SK-N-SH (cell line): ENCODE measurements at regions not wholly inside any gene's neighbourhood (a gene's known extent, or its start where the extent isn't known, plus 50 kb on each side); places are given as distances from the start of the nearest gene placed in this dataset.

ENCODE experiments used
- CTCF ChIA-PET: fragments of 300-600, 350-600 bp; formaldehyde crosslinking; extraction: SDS; loops from one replicate; lab custom pipeline; 2021; lab: Yijun Ruan, JAX
- POLR2A ChIA-PET: fragments of 350-600 bp; sonication (Branson Sonifier 250); formaldehyde crosslinking; extraction: SDS; loops from one replicate; lab custom pipeline; 2020; ENCODE audit warnings: antibody characterized with exemption, inconsistent platforms; lab: Yijun Ruan, JAX
- DNase-seq: peaks from one replicate; pipeline ENCODE4 v3.0.0; 2012
- H2AFZ ChIP-seq: fragments of 200-600 bp; sonication (generic); 2 replicates; pipeline ENCODE4 v1.8.1; 2016; ENCODE audit warnings: antibody characterized with exemption, mild to moderate bottlenecking, low read depth
- H3F3A ChIP-seq: fragments of 200-600 bp; sonication (generic); replicated peaks from 2 replicates; pipeline ENCODE3; 2016; ENCODE audit warnings: antibody characterized with exemption, mild to moderate bottlenecking; ENCODE audit not compliant: insufficient read depth
- H3K27ac ChIP-seq, 2 experiments: fragments of 200-500 bp in 1 of 2; fragments of 200-600 bp in 1 of 2; sonication (Bioruptor generic) in 1 of 2; sonication (generic), shearing (Covaris generic) in 1 of 2; 2 replicates each; pipeline versions ENCODE4 v1.5.1 to v1.6.1; 2014 to 2016; ENCODE audit warnings: low read depth in 2 of 2, inconsistent platforms in 1 of 2, low read length in 1 of 2, mild to moderate bottlenecking in 1 of 2, mixed read lengths in 1 of 2
- H3K27me3 ChIP-seq: fragments of 200-600 bp; sonication (generic), shearing (Covaris generic); 2 replicates; pipeline ENCODE4 v1.6.1; 2016; ENCODE audit warnings: mixed run types; ENCODE audit not compliant: insufficient read depth
- H3K36me3 ChIP-seq, 2 experiments: fragments of 200-500 bp in 1 of 2; fragments of 200-600 bp in 1 of 2; sonication (Bioruptor generic) in 1 of 2; sonication (generic) in 1 of 2; replicated peaks in 1 of 2; 2 replicates each; pipeline versions ENCODE3 to v1.5.1; 2014 to 2016; ENCODE audit warnings: low read length in 1 of 2, mild to moderate bottlenecking in 1 of 2; ENCODE audit not compliant: insufficient read depth in 2 of 2, control insufficient read depth in 1 of 2
- H3K4me1 ChIP-seq, 2 experiments: fragments of 200-500 bp in 1 of 2; fragments of 200-600 bp in 1 of 2; sonication (Bioruptor generic) in 1 of 2; sonication (generic), shearing (Covaris generic) in 1 of 2; 2 replicates each; pipeline versions ENCODE4 v1.5.1 to v1.6.1; 2014 to 2016; ENCODE audit warnings: low read depth in 1 of 2, low read length in 1 of 2, mixed run types in 1 of 2; ENCODE audit not compliant: insufficient read depth in 2 of 2, control insufficient read depth in 1 of 2
- H3K4me2 ChIP-seq: fragments of 200-600 bp; sonication (generic), shearing (Covaris generic); 2 replicates; pipeline ENCODE4 v1.6.1; 2017; ENCODE audit warnings: mixed run types
- H3K4me3 ChIP-seq, 2 experiments: fragments of 200-500 bp in 1 of 2; fragments of 200-600 bp in 1 of 2; sonication (Bioruptor generic) in 1 of 2; sonication (generic), shearing (Covaris generic) in 1 of 2; 2 replicates each; pipeline versions ENCODE4 v1.5.1 to v1.8.1; 2014 to 2016; ENCODE audit warnings: low read depth in 2 of 2, inconsistent platforms in 1 of 2, low read length in 1 of 2, mild to moderate bottlenecking in 1 of 2, mixed read lengths in 1 of 2, moderate library complexity in 1 of 2
- H3K79me2 ChIP-seq: fragments of 200-600 bp; sonication (generic); 2 replicates; pipeline ENCODE4 v1.8.1; 2017; ENCODE audit warnings: mild to moderate bottlenecking; ENCODE audit not compliant: insufficient read depth
- H3K9ac ChIP-seq: fragments of 200-600 bp; sonication (generic); 2 replicates; pipeline ENCODE4 v1.6.1; 2017; ENCODE audit warnings: mixed run types
- H3K9me2 ChIP-seq: fragments of 200-600 bp; sonication (generic); 2 replicates; pipeline ENCODE4 v1.6.1; 2017; ENCODE audit warnings: mixed run types
- H3K9me3 ChIP-seq: fragments of 200-600 bp; sonication (generic); 2 replicates; pipeline ENCODE4 v1.6.1; 2017; ENCODE audit warnings: mixed run types, mild to moderate bottlenecking, moderate library complexity
- H4K20me1 ChIP-seq: fragments of 200-600 bp; sonication (generic); 2 replicates; pipeline ENCODE4 v1.6.1; 2017; ENCODE audit warnings: mild to moderate bottlenecking, mixed run types; ENCODE audit not compliant: insufficient read depth
- ELF1 ChIP-seq: IDR thresholded peaks from 2 replicates; pipeline ENCODE4 v1.4.0; 2012
- EP300 ChIP-seq, 2 experiments: IDR thresholded peaks; 2 replicates each; pipeline versions ENCODE4 v1.4.0 to v1.6.1; 2012; ENCODE audit warnings: borderline replicate concordance in 1 of 2, low read depth in 1 of 2, low read length in 1 of 2
- EZH2phosphoT487 ChIP-seq: fragments of 200-600 bp; sonication (generic); IDR thresholded peaks from 2 replicates; pipeline ENCODE4 v1.6.1; 2017; ENCODE audit warnings: low read depth, mixed run types, mild to moderate bottlenecking, antibody characterized with exemption, moderate library complexity, borderline replicate concordance
- FOXJ3 ChIP-seq: sonication (generic); formaldehyde crosslinking; IDR thresholded peaks from 2 replicates; pipeline ENCODE4 v1.5.1; 2020; ENCODE audit warnings: mild to moderate bottlenecking, missing genetic modification reagents
- FOXM1 ChIP-seq: IDR thresholded peaks from 2 replicates; pipeline ENCODE4 v1.4.0; 2012; ENCODE audit warnings: low read depth, mild to moderate bottlenecking
- GATA2 ChIP-seq: sonication (generic); formaldehyde crosslinking; IDR thresholded peaks from 2 replicates; pipeline ENCODE4 v1.5.0; 2020; ENCODE audit warnings: mild to moderate bottlenecking, missing genetic modification reagents
- JUND ChIP-seq: IDR thresholded peaks from 2 replicates; pipeline ENCODE4 v1.4.0; 2012
- MAX ChIP-seq: IDR thresholded peaks from 2 replicates; pipeline ENCODE4 v1.4.0; 2012; ENCODE audit warnings: low read depth
- MEF2A ChIP-seq: IDR thresholded peaks from 2 replicates; pipeline ENCODE4 v1.4.0; 2012; ENCODE audit warnings: low read depth, borderline replicate concordance
- NFIC ChIP-seq: IDR thresholded peaks from 2 replicates; pipeline ENCODE4 v1.4.0; 2012; ENCODE audit warnings: borderline replicate concordance
- NRF1 ChIP-seq: IDR thresholded peaks from 2 replicates; pipeline ENCODE4 v1.6.1; 2012; ENCODE audit warnings: low read depth, mild to moderate bottlenecking, low read length
- RAD21 ChIP-seq: IDR thresholded peaks from 2 replicates; pipeline ENCODE4 v1.6.1; 2012; ENCODE audit warnings: mild to moderate bottlenecking, low read length
- RFX5 ChIP-seq: IDR thresholded peaks from 2 replicates; pipeline ENCODE4 v1.6.1; 2012; ENCODE audit warnings: mild to moderate bottlenecking, improper control_type of control experiment, low read length
- TCF12 ChIP-seq: IDR thresholded peaks from 2 replicates; pipeline ENCODE4 v1.4.0; 2012
- TEAD4 ChIP-seq: IDR thresholded peaks from 2 replicates; pipeline ENCODE4 v1.4.0; 2012; ENCODE audit warnings: mild to moderate bottlenecking, borderline replicate concordance; ENCODE audit not compliant: insufficient read depth
- USF1 ChIP-seq: IDR thresholded peaks from 2 replicates; pipeline ENCODE4 v1.4.0; 2012; ENCODE audit warnings: low read depth, borderline replicate concordance
- YY1 ChIP-seq: IDR thresholded peaks from 2 replicates; pipeline ENCODE4 v1.4.0; 2012; ENCODE audit warnings: low read depth, mild to moderate bottlenecking
- ZBTB33 ChIP-seq: IDR thresholded peaks from 2 replicates; pipeline ENCODE4 v1.4.0; 2012; ENCODE audit warnings: low read depth, borderline replicate concordance
- TF ChIP-seq, protein P1 (sequence below): fragments of 150-350 bp; IDR thresholded peaks from 2 replicates; pipeline ENCODE4 v1.6.1; 2017; ENCODE audit warnings: antibody characterized with exemption, low read length, low read depth, borderline replicate concordance

GRCh38 chr12:60874091-60874490 lies 1278.3 kb downstream of the SLC16A7 start:
- H3K79me2 ChIP-seq = no peaks in the 10 kb centered on the region
- H2AFZ ChIP-seq = no peak overlapping the region
- no peaks in the 10 kb centered on the region for H3K27me3 ChIP-seq
- DNase-seq = no peak
- no peaks in the 10 kb centered on the region for H4K20me1 ChIP-seq
- H3K4me2 ChIP-seq = no peak overlapping the region
- H3K4me3 ChIP-seq = no peak overlapping the region
- POLR2A ChIA-PET = no interaction called here
- no peaks in the 10 kb centered on the region for H3F3A ChIP-seq
- H3K9ac ChIP-seq = no peak overlapping the region
- CTCF ChIA-PET = interaction anchor here (1.3 kb wide), 1 partner anchor 24 kb away, joined by 4 read pairs; no protein-coding TSS in a partner anchor
- no peak overlapping the region for H3K27ac ChIP-seq
- no peaks in the 10 kb centered on the region for H3K4me1 ChIP-seq
- no peaks in the 10 kb centered on the region for H3K9me2 ChIP-seq
- no peaks in the 10 kb centered on the region for H3K9me3 ChIP-seq
- TF ChIP-seq ZBTB33 (no peak), EP300 (IDR thresholded peaks at IDR 0.05; ENCODE audit: borderline replicate concordance in 1 of 2, low read depth in 1 of 2, low read length in 1 of 2) (no peak), YY1 (no peak), FOXM1 (no peak), RAD21 (no peak), ELF1 (no peak), NRF1 (no peak), EZH2phosphoT487 (no peak), USF1 (no peak), JUND (no peak), MAX (no peak), TEAD4 (no peak), MEF2A (no peak), FOXJ3 (CRISPR knock-in tag) (no peak), RFX5 (no peak), TCF12 (no peak), NFIC (no peak), GATA2 (CRISPR knock-in tag) (no peak)
- TF ChIP-seq, protein P1, sequence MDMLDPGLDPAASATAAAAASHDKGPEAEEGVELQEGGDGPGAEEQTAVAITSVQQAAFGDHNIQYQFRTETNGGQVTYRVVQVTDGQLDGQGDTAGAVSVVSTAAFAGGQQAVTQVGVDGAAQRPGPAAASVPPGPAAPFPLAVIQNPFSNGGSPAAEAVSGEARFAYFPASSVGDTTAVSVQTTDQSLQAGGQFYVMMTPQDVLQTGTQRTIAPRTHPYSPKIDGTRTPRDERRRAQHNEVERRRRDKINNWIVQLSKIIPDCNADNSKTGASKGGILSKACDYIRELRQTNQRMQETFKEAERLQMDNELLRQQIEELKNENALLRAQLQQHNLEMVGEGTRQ = no peak
- H3K36me3 ChIP-seq = no peaks in the 10 kb centered on the region
